Neural crest cell (in vitro differentiated cells): ENCODE measurements at regions not wholly inside any gene's neighbourhood (a gene's known extent, or its start where the extent isn't known, plus 50 kb on each side); places are given as distances from the start of the nearest gene placed in this dataset.
A peak's percentile ranks its signal among the peaks of the same experiment; 100 is the strongest.

Source experiments
- DNase-seq: peaks from one replicate; pipeline ENCODE4 v3.0.0; 2021; ENCODE audit warnings: low read depth, mixed read lengths, low spot score
- H3K27ac Mint-ChIP-seq: one replicate; pipeline ENCODE4 v1.8.0; 2021; ENCODE audit warnings: mild to moderate bottlenecking, mixed read lengths; ENCODE audit not compliant: unreplicated experiment
- H3K27me3 Mint-ChIP-seq: 2 replicates; pipeline ENCODE4 v1.8.0; 2021; ENCODE audit warnings: low read depth, mild to moderate bottlenecking, mixed read lengths
- H3K36me3 Mint-ChIP-seq: 2 replicates; pipeline ENCODE4 v1.8.0; 2021; ENCODE audit warnings: low read depth, mild to moderate bottlenecking, mixed read lengths
- H3K4me1 Mint-ChIP-seq: 2 replicates; pipeline ENCODE4 v1.8.0; 2021; ENCODE audit warnings: mixed read lengths
- H3K4me3 Mint-ChIP-seq: one replicate; pipeline ENCODE4 v1.8.0; 2021; ENCODE audit warnings: mild to moderate bottlenecking, mixed read lengths
- H3K9me3 Mint-ChIP-seq: 2 replicates; pipeline ENCODE4 v1.8.0; 2021; ENCODE audit warnings: mixed read lengths
- TF ChIP-seq, protein P1 (sequence below): fragments of 200-600 bp; sonication (generic); conservative IDR thresholded peaks from 2 replicates; pipeline ENCODE4 v1.5.0; 2021; ENCODE audit warnings: antibody characterized with exemption, mild to moderate bottlenecking

DNA sequence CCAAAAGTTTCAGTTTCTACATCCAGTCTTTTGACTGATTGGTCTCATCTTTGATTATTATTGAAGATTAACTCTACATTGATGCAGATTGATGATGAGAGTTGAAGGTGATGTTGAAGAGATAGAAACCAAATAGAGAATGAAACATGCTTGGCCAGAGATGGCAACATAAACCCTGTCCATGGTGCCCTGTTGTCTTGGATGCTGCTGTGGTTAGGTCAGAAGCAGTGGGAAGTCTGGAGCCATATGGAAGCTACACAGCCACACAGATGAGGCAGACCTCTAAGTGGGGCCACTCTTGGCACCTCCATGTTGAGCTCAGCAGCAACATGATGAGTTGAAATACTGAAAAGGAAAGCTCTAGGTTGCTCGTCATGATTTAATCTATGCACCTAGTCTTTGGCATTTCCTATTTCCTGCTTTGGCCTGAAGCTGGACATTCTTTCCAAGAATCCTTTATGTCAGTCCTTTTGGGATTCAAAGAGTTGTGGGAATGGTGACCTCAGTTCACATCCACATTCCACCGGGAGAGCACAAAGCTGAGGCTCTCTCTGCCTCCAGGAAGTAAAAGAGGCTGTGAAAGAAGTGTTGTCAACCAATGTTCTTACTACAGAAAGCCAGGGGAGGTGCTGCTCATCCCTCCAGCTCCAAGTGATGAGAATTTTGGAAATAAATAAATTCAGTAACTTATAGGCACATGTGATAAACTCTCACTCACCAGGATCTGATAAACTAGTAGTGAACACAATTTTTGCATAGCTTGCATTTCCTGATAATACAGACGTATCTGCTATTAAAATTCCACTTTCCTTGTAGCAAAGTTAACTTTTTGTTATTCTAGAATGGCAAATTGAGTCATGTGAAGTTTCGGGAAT lies 127.7 kb upstream of the MAF start:
- no peak overlapping the region for H3K4me3 Mint-ChIP-seq
- no peak overlapping the region for H3K27ac Mint-ChIP-seq
- peaks cover 8% of the 10 kb centered on the region for H3K9me3 Mint-ChIP-seq
- TF ChIP-seq, protein P1, sequence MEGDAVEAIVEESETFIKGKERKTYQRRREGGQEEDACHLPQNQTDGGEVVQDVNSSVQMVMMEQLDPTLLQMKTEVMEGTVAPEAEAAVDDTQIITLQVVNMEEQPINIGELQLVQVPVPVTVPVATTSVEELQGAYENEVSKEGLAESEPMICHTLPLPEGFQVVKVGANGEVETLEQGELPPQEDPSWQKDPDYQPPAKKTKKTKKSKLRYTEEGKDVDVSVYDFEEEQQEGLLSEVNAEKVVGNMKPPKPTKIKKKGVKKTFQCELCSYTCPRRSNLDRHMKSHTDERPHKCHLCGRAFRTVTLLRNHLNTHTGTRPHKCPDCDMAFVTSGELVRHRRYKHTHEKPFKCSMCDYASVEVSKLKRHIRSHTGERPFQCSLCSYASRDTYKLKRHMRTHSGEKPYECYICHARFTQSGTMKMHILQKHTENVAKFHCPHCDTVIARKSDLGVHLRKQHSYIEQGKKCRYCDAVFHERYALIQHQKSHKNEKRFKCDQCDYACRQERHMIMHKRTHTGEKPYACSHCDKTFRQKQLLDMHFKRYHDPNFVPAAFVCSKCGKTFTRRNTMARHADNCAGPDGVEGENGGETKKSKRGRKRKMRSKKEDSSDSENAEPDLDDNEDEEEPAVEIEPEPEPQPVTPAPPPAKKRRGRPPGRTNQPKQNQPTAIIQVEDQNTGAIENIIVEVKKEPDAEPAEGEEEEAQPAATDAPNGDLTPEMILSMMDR: no peak
- peaks cover 5% of the 10 kb centered on the region for H3K36me3 Mint-ChIP-seq
- no peak for DNase-seq
- peaks cover 16% of the 10 kb centered on the region for H3K4me1 Mint-ChIP-seq
- no peaks in the 10 kb centered on the region for H3K27me3 Mint-ChIP-seq

GRCh38 chr16:79726902-79727301 lies 126.4 kb upstream of the MAF start:
- no peak for DNase-seq
- Mint-ChIP-seq H3K4me3 (no peak overlapping the region), H3K4me1 (peaks cover 24% of the 10 kb centered on the region), H3K27ac (no peak overlapping the region), H3K9me3 (peaks cover 14% of the 10 kb centered on the region), H3K36me3 (peaks cover 8% of the 10 kb centered on the region), H3K27me3 (no peaks in the 10 kb centered on the region)
- TF ChIP-seq, protein P1: no peak

DNA sequence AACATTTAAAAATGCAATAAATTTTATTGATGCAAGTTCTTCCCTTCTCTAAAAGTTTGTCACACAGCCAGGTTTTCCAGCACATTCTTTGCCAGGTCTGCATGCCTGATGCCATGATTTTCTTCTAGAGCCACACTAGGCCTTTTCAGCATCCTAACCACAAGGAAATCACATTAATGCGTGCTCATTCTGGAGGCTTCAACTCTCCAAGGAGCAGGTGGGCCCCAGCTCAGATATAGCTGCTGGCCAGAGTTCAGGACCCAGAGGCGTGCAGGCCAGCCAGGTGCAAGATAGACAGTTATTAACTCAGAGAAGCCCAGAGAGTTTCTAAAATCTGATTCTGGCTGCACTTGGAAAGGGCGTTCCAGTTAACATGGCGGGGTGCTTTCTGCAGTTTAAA lies 124.5 kb upstream of the MAF start:
- H3K4me1 Mint-ChIP-seq: peaks cover 24% of the 10 kb centered on the region
- H3K27me3 Mint-ChIP-seq: no peaks in the 10 kb centered on the region
- H3K36me3 Mint-ChIP-seq: peaks cover 3% of the 10 kb centered on the region
- peaks cover 10% of the 10 kb centered on the region for H3K9me3 Mint-ChIP-seq
- no peak for DNase-seq
- TF ChIP-seq, protein P1: no peak
- H3K4me3 Mint-ChIP-seq: no peak overlapping the region
- H3K27ac Mint-ChIP-seq: no peak overlapping the region

- Mint-ChIP-seq H3K4me1 (peaks cover 24% of the 10 kb centered on the region), H3K36me3 (peaks cover 3% of the 10 kb centered on the region), H3K4me3 (peak overlapping the region; percentile 11), H3K27ac (peak overlapping the region; percentile 83), H3K27me3 (no peaks in the 10 kb centered on the region), H3K9me3 (peaks cover 10% of the 10 kb centered on the region)
- TF ChIP-seq, protein P1: no peak
- peak; percentile 5 for DNase-seq
Observed at GRCh38 chr16:79723583-79724168, 123.1 kb upstream of the MAF start.

DNA sequence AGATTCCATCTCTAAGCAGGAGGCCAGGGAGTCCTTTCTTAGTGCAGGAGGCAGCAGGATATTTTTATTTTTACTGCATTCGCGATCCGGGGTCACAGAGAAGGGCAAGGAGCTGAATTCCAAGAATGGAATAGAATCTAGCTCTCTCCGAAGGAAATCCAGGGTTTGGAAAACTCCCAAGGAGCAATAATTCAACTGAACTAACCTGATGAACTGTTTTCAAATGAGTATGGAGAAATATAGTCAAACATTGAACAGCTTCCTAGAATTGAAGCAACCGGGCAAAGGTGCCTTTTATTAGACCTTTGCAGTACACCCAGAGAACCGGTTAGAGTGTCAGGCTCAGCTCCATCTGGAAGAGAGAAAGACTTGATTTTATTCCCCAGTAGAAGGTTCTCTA lies 120.7 kb upstream of the MAF start:
- no peak for DNase-seq
- Mint-ChIP-seq H3K4me3 (no peak overlapping the region), H3K36me3 (peaks cover 3% of the 10 kb centered on the region), H3K27me3 (no peaks in the 10 kb centered on the region), H3K4me1 (peaks cover 24% of the 10 kb centered on the region), H3K9me3 (peaks cover 10% of the 10 kb centered on the region), H3K27ac (no peak overlapping the region)
- TF ChIP-seq, protein P1: no peak
